H1 (cell line): ENCODE measurements at regions not wholly inside any gene's neighbourhood (a gene's known extent, or its start where the extent isn't known, plus 50 kb on each side); places are given as distances from the start of the nearest gene placed in this dataset.

ENCODE experiments used
- CTCF ChIA-PET: fragments of 300-600 bp; sonication (Branson Sonifier 250); formaldehyde crosslinking; loops from one replicate; lab custom pipeline; 2021; ENCODE audit not compliant: partially characterized antibody; lab: Charles Lee
- POLR2A ChIA-PET: fragments of 300-600 bp; sonication (Branson Sonifier 250); formaldehyde crosslinking; loops from one replicate; lab custom pipeline; 2021; ENCODE audit warnings: inconsistent platforms; ENCODE audit not compliant: partially characterized antibody; lab: Charles Lee
- DNase-seq, 2 experiments: peaks; one replicate each; pipeline versions ENCODE4 v3.0.0 to v3.0.0-alpha.2; 2010 to 2022; ENCODE audit warnings: low spot score in 2 of 2, low read depth in 1 of 2, mixed read lengths in 1 of 2
- FAIRE-seq: peaks from 2 replicates; lab custom pipeline; 2011; peaks lifted over from hg19 to GRCh38; lab: Jason Lieb, UNC
- H2AFZ ChIP-seq: 2 replicates; pipeline ENCODE4 v1.8.1; 2012; ENCODE audit warnings: low read length, inconsistent platforms
- H2AK5ac ChIP-seq: 2 replicates; pipeline ENCODE4 v1.6.1; 2013; ENCODE audit warnings: low read depth, low read length
- H2BK120ac ChIP-seq: replicated peaks from 2 replicates; pipeline ENCODE3; 2013; ENCODE audit warnings: low read depth, low read length, inconsistent platforms
- H2BK12ac ChIP-seq: 2 replicates; pipeline ENCODE4 v1.6.1; 2013; ENCODE audit warnings: low read depth, low read length
- H2BK15ac ChIP-seq: 2 replicates; pipeline ENCODE4 v1.6.1; 2013; ENCODE audit warnings: low read length
- H2BK20ac ChIP-seq: 2 replicates; pipeline ENCODE4 v1.6.1; 2013; ENCODE audit warnings: low read length
- H2BK5ac ChIP-seq: 2 replicates; pipeline ENCODE4 v1.6.1; 2013; ENCODE audit warnings: low read depth, low read length
- H3K14ac ChIP-seq: 2 replicates; pipeline ENCODE4 v1.6.1; 2013; ENCODE audit warnings: inconsistent platforms; ENCODE audit not compliant: insufficient read length
- H3K18ac ChIP-seq: 2 replicates; pipeline ENCODE4 v1.6.1; 2013; ENCODE audit warnings: low read length; ENCODE audit errors: extremely low read depth
- H3K23ac ChIP-seq: 2 replicates; pipeline ENCODE4 v1.6.1; 2013; ENCODE audit warnings: inconsistent platforms; ENCODE audit not compliant: insufficient read length
- H3K23me2 ChIP-seq: 2 replicates; pipeline ENCODE4 v1.6.1; 2013; ENCODE audit warnings: low read depth, low read length
- H3K27ac ChIP-seq: 2 replicates; pipeline ENCODE4 v1.6.1; 2011; ENCODE audit warnings: low read depth, low read length, inconsistent platforms
- H3K27me3 ChIP-seq, 4 experiments: replicated peaks in 1 of 4; 1 replicate in 1 of 4; 2 replicates in 3 of 4; pipeline versions ENCODE4 v1.6.1 to v1.8.1; 2011 to 2013; ENCODE audit warnings: low read length in 3 of 4, mild to moderate bottlenecking in 3 of 4, inconsistent platforms in 2 of 4, mixed read lengths in 2 of 4, moderate library complexity in 1 of 4; ENCODE audit not compliant: control insufficient read depth in 3 of 4, insufficient read depth in 3 of 4; ENCODE audit errors: extremely low read depth in 1 of 4
- H3K36me3 ChIP-seq, 4 experiments: 2 replicates each; pipeline versions ENCODE4 v1.6.1 to v1.8.1; 2011 to 2013; ENCODE audit warnings: mild to moderate bottlenecking in 4 of 4, low read length in 3 of 4, moderate library complexity in 2 of 4, control low read depth in 1 of 4, inconsistent platforms in 1 of 4; ENCODE audit not compliant: insufficient read depth in 4 of 4, control insufficient read depth in 2 of 4
- H3K4ac ChIP-seq: replicated peaks from 2 replicates; pipeline ENCODE3; 2013; ENCODE audit warnings: low read length, low read depth, mixed read lengths, inconsistent platforms; ENCODE audit not compliant: insufficient read length
- H3K4me1 ChIP-seq, 4 experiments: replicated peaks in 1 of 4; 1 replicate in 1 of 4; 2 replicates in 3 of 4; pipeline versions ENCODE4 v1.6.1 to v1.8.1; 2011 to 2013; ENCODE audit warnings: low read length in 3 of 4, inconsistent platforms in 2 of 4, mixed read lengths in 1 of 4; ENCODE audit not compliant: insufficient read depth in 4 of 4, control insufficient read depth in 3 of 4
- H3K4me2 ChIP-seq, 2 experiments: 2 replicates each; pipeline versions ENCODE4 v1.6.1 to v1.8.1; 2011 to 2013; ENCODE audit warnings: low read depth in 2 of 2, low read length in 2 of 2, control low read depth in 1 of 2, inconsistent platforms in 1 of 2, mild to moderate bottlenecking in 1 of 2; ENCODE audit not compliant: insufficient read depth in 1 of 2
- H3K4me3 ChIP-seq, 4 experiments: fragments of 200-600, 300-600 bp in 1 of 4; sonication (generic), shearing (Covaris generic), sonication (Bioruptor Twin) in 1 of 4; 2 replicates each; pipeline versions ENCODE4 v1.5.1 to v1.8.1; 2011 to 2016; ENCODE audit warnings: low read length in 4 of 4, low read depth in 3 of 4, control low read depth in 2 of 4, inconsistent platforms in 2 of 4, mild to moderate bottlenecking in 2 of 4, mixed read lengths in 1 of 4, moderate library complexity in 1 of 4; ENCODE audit not compliant: insufficient read depth in 2 of 4; ENCODE audit errors: extremely low read depth in 1 of 4
- H3K56ac ChIP-seq: replicated peaks from 2 replicates; pipeline ENCODE3; 2013; ENCODE audit warnings: low read depth, mild to moderate bottlenecking, mixed read lengths, low read length, inconsistent platforms; ENCODE audit not compliant: insufficient read length
- H3K79me1 ChIP-seq: 2 replicates; pipeline ENCODE4 v1.6.1; 2013; ENCODE audit warnings: low read depth, low read length, control low read depth
- H3K79me2 ChIP-seq, 2 experiments: 2 replicates each; pipeline versions ENCODE4 v1.6.1 to v1.8.1; 2012 to 2013; ENCODE audit warnings: low read length in 2 of 2, mild to moderate bottlenecking in 2 of 2, inconsistent platforms in 1 of 2; ENCODE audit not compliant: insufficient read depth in 2 of 2, control insufficient read depth in 1 of 2
- H3K9ac ChIP-seq, 4 experiments: replicated peaks in 1 of 4; 1 replicate in 1 of 4; 2 replicates in 3 of 4; pipeline versions ENCODE4 v1.6.1 to v1.8.1; 2011 to 2013; ENCODE audit warnings: low read depth in 3 of 4, low read length in 3 of 4, control low read depth in 2 of 4, mild to moderate bottlenecking in 2 of 4, moderate library complexity in 2 of 4, inconsistent platforms in 1 of 4; ENCODE audit errors: extremely low read depth in 1 of 4
- H3K9me3 ChIP-seq, 2 experiments: 2 replicates each; pipeline versions ENCODE4 v1.6.1 to v1.8.1; 2012 to 2013; ENCODE audit warnings: mild to moderate bottlenecking in 2 of 2, moderate library complexity in 2 of 2, control low read depth in 1 of 2, inconsistent platforms in 1 of 2, low read depth in 1 of 2, low read length in 1 of 2, mixed read lengths in 1 of 2; ENCODE audit not compliant: insufficient read depth in 2 of 2
- H4K20me1 ChIP-seq, 2 experiments: replicated peaks in 1 of 2; 2 replicates each; pipeline versions ENCODE3 to v1.8.1; 2011 to 2013; ENCODE audit warnings: inconsistent platforms in 2 of 2, low read length in 2 of 2, mild to moderate bottlenecking in 1 of 2; ENCODE audit not compliant: insufficient read depth in 2 of 2, control insufficient read depth in 1 of 2
- H4K5ac ChIP-seq: 2 replicates; pipeline ENCODE4 v1.6.1; 2013; ENCODE audit warnings: low read length, low read depth, mixed read lengths, inconsistent platforms; ENCODE audit not compliant: insufficient read length
- H4K8ac ChIP-seq: 2 replicates; pipeline ENCODE4 v1.8.0; 2013; ENCODE audit warnings: mild to moderate bottlenecking, moderate library complexity, low read length, inconsistent platforms; ENCODE audit not compliant: insufficient read depth; ENCODE audit errors: extremely low read depth
- H4K91ac ChIP-seq: replicated peaks from 2 replicates; pipeline ENCODE3; 2013; ENCODE audit warnings: low read length, mixed read lengths, inconsistent platforms; ENCODE audit not compliant: insufficient read length
- ATF2 ChIP-seq: IDR thresholded peaks from 2 replicates; pipeline ENCODE4 v1.6.1; 2012; ENCODE audit warnings: low read length, inconsistent platforms
- BCL11A ChIP-seq, 2 experiments: IDR thresholded peaks; one replicate each; pipeline ENCODE4 v1.6.1; 2011; ENCODE audit warnings: low read depth in 2 of 2, low read length in 2 of 2, mild to moderate bottlenecking in 2 of 2
- SIN3A ChIP-seq, 2 experiments: IDR thresholded peaks in 1 of 2; conservative IDR thresholded peaks in 1 of 2; 2 replicates each; pipeline ENCODE4 v1.6.1; 2011 to 2012; ENCODE audit warnings: low read length in 2 of 2, improper control_type of control experiment in 1 of 2, low read depth in 1 of 2, mild to moderate bottlenecking in 1 of 2
- TCF12 ChIP-seq: IDR thresholded peaks from 2 replicates; pipeline ENCODE4 v1.6.1; 2011; ENCODE audit warnings: low read depth, mild to moderate bottlenecking, low read length
- WGBS, 2 experiments: shearing (Covaris generic) in 1 of 2; methylation state at CpG; one replicate each; pipeline versions ENCODE4 v1.1.6 to v1.1.7; 2013 to 2015; ENCODE audit warnings: low lambda C conversion rate in 2 of 2, mixed read lengths in 2 of 2, inconsistent platforms in 1 of 2, low coverage in 1 of 2, missing lambda C conversion rate in 1 of 2; ENCODE audit not compliant: insufficient replicate concordance in 2 of 2, insufficient coverage in 1 of 2, insufficient read length in 1 of 2; ENCODE audit errors: extremely low coverage in 1 of 2, missing lambda C conversion rate in 1 of 2; 5-methylcytosine and 5-hydroxymethylcytosine counted together

- Histone ChIP-seq H3K36me3 (peaks cover 0 to 6% (median 1%) of the 10 kb centered on the region in 4 experiments; a peak in 2 of 8 replicates), H4K91ac (no peak overlapping the region), H3K18ac (no peak overlapping the region), H3K56ac (no peak overlapping the region), H3K27ac (no peak overlapping the region), H3K4ac (no peak overlapping the region), H2AFZ (no peak overlapping the region), H2BK12ac (no peak overlapping the region), H2BK20ac (no peak overlapping the region), H3K9me3 (peaks cover 7 to 17% of the 10 kb centered on the region in 2 experiments), H3K14ac (no peak overlapping the region), H3K4me3 (no peak overlapping the region), H4K20me1 (no peaks in the 10 kb centered on the region), H4K5ac (no peak overlapping the region), H3K27me3 (no peaks in the 10 kb centered on the region), H3K4me1 (peaks cover 0 to 2% (median 0%) of the 10 kb centered on the region in 4 experiments; a peak in 1 of 7 replicates), H2BK5ac (no peak overlapping the region), H3K23me2 (no peaks in the 10 kb centered on the region), H2BK15ac (no peak overlapping the region), H3K9ac (no peak overlapping the region), H3K79me2 (no peaks in the 10 kb centered on the region), H2BK120ac (no peak overlapping the region), H3K79me1 (no peaks in the 10 kb centered on the region), H3K23ac (no peak overlapping the region), H2AK5ac (no peak overlapping the region), H4K8ac (no peak overlapping the region), H3K4me2 (no peak overlapping the region)
- ChIA-PET CTCF (no interaction called here), POLR2A (no interaction called here)
- no peak for DNase-seq
- no peak for FAIRE-seq
- 77% methylated on average over 1 of the region's 1 CpG; no CpG with 5 or more reads in 1 of the 2 experiments for WGBS, 2 experiments
- no peak for TF ChIP-seq BCL11A (IDR thresholded peaks at IDR 0.05; ENCODE audit: low read depth in 2 of 2, low read length in 2 of 2)
- no peak for TF ChIP-seq SIN3A (conservative IDR thresholded peaks at IDR 0.05 in 1 of 2, IDR thresholded peaks at IDR 0.05 in 1 of 2; ENCODE audit: low read depth in 1 of 2, low read length in 2 of 2)
- TF ChIP-seq TCF12, result no peak
- TF ChIP-seq ATF2, result no peak
Measured at GRCh38 chr6:48840896-48841295, 622.2 kb downstream of the MMUT start.
